GM21515 (cell line): ENCODE measurements at regions not wholly inside any gene's neighbourhood (a gene's known extent, or its start where the extent isn't known, plus 50 kb on each side); places are given as distances from the start of the nearest gene placed in this dataset.
"Not testable (repeated sequence)": the region's sequence is repeated elsewhere in the genome, so short reads cannot be mapped to it uniquely, and the experiment has no call there.

ENCODE experiments used
- ATAC-seq: cut with Tn5 transposase; IDR thresholded peaks from one replicate; pipeline ENCODE4 v1.9.1; 2021; ENCODE audit not compliant: unreplicated experiment

DNA sequence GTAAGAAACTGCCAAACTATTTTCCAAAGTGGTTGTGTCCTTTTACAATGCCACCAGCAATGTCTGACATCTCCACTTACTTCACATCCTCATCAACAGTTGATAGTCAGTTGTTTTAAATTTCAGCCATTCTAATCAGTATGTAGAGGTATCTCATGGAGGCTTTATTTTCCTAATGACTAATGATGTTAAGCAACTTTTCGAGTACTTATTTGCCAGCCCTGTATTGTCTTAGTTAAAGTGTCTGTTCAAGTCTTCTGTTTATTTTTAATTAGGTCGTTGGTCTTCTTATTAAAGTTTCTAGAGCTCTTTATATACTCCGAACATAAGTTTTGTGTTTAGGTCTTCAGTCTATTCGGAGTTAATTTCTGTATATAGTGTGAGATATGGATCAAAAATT, 54.9 kb upstream of the NBPF12 start:
- ATAC-seq = not testable (repeated sequence)

DNA sequence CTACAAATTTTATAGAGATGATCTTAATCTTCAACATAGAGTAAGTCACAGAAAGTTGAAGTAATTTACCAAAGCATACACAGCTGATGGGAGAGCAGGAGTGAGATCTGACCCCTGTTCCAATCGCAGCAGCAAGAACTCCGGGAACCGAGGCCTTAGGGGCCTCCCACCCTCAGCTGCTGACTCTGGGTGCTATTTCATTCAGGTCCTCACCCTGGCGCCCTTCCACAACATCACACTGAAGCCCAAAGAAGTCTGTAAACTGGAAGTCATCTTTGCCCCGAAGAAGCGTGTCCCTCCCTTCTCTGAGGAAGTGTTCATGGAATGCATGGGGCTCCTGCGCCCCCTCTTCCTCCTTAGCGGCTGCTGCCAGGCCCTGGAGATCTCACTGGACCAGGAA, 57.0 kb upstream of the NBPF12 start:
- ATAC-seq = not testable (repeated sequence)

DNA sequence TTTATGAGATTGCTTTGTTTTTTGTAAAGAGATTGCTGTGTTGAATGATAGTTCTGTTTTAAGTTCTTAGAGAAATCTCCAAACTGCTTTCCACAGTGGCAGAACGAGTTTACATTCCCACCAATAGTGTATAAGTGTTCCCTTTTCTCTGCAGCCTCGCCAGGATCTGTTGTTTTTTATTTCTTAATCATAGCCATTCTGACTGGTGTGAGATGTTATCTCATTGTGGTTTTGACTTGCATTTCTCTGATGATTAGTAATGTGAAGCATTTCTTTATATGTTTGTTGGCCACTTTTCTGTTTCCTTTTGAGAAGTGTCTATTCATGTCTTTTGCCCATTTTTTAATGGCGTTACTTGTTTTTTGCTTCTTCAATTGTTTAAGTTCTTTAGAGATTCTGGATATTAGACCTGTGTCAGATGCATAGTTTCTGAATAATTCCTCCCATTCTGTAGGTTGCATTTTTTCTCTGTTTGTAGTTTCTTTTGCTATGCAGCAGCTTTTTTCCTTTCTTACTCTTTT, 74.3 kb upstream of the NBPF12 start:
- ATAC-seq = not testable (repeated sequence)

DNA sequence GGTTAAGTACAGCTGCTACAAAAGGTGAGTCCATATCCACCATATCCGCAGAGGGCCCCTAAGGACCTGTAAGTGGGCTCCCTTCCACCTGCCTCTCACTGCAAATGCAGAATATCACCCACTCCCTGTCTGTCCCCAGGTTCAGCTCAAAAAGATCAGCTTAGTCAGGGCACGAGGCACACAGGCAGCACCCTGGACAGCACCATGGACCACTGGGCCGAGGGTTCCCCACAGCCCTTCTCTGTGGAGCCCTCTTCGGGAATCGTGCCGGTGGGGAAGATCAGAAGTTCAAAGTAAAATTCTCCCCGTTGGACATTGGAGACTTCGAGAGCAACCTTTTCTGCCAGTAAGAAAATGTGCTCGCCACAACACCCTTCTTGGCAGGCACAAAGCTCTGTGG, 85.0 kb upstream of the NBPF12 start:
- not testable (repeated sequence) for ATAC-seq

DNA sequence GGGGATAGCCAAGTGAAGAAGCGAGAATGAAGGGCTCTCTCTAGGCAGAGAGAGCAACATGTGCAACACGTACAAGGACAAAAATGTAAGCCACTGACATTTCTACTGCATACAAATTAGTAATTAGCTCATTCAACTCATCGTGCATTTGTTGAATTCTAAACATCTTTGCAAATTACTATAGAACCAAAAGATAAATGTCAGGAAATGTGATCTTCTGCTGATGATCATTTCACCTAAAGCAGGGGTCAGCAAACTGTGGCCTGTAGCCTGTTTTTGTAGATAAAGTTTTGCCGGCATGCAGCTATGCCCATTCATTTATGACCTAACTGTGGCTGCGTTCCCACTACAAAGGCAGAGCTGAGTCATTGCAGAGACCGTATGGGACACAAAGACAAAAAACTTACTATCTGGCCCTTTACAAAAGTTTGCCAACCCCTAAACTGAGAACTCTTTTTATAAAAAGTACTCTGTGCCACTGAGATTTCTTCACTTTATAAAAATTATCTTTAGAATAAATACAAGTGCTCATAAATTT, 87.7 kb upstream of the NBPF12 start:
- not testable (repeated sequence) for ATAC-seq

DNA sequence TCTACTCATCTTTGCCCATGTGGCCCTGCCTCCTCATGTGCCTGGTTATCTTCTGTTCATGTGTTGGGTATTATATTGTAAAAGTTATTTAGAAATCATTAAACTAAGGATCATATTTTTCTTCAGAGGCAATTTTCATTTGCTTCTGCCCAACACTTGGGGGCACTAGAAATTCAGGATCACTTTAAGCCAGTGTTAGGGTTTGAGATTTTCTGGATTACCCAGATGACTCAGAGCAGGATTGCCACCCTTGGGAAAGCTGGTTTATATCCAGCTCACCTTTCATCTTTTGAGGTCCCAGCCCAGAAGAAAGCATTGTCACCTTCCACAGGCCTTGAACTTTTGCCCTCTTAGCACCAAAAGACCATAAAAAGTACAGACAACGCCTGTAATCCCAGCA, 99.4 kb upstream of the NBPF12 start:
- not testable (repeated sequence) for ATAC-seq

DNA sequence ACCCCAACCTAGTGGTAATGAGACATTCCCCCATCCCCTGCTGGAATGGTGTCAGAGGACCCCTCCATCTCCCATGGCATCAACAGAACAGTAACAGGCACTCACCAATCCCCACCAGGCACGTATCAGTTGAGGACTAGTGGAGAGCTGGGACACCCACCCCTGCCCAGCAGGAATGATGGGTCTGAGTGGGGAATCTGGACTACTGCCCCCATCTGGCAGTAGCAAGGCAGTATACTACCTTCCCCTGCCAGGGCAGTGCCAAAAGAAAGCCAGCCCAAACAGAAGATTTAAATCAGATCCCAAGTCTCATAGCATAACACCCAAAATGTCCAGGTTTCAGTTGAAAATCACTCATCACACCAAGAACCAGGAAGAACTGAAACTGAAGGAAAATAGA, 111.2 kb upstream of the NBPF12 start:
- ATAC-seq = not testable (repeated sequence)

DNA sequence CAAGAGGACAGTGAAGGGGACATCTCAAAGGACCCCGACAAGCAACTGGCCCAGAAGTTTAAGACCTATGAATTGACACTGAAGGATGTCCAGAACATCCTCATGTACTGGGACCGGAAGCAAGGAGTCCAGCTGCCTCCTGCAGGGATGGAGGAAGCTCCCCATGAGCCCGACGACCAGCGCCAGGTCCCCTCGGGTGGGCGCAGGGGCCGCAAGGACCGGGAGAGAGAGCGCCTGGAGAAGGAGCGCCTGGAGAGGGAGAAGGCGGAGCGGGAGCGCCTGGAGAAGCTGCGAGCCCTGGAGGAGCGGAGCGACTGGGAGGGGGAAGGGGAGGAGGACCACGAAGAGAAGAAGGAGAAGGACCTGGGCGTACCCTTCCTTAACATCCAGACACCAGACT, 143.9 kb upstream of the NBPF12 start:
- ATAC-seq = not testable (repeated sequence)

DNA sequence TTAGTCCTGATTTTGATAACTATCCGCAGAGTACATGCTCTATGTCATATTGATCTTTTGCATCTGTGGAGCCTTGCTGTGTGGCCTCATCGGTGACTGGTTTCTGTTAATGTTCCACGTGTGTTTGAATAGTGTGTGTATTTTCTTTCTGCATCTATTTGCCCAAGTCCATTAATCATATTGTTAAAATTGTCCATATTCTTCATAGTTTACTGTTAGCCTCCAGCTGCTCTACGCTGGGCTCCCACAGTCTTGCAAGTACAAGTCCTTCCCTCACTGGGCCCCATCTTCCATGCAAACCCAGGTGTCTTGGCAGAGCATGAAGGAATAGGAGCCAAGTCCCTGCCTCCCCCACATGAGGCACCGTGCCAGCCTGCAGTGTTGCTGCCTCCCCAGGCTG, 145.4 kb upstream of the NBPF12 start:
- not testable (repeated sequence) for ATAC-seq

DNA sequence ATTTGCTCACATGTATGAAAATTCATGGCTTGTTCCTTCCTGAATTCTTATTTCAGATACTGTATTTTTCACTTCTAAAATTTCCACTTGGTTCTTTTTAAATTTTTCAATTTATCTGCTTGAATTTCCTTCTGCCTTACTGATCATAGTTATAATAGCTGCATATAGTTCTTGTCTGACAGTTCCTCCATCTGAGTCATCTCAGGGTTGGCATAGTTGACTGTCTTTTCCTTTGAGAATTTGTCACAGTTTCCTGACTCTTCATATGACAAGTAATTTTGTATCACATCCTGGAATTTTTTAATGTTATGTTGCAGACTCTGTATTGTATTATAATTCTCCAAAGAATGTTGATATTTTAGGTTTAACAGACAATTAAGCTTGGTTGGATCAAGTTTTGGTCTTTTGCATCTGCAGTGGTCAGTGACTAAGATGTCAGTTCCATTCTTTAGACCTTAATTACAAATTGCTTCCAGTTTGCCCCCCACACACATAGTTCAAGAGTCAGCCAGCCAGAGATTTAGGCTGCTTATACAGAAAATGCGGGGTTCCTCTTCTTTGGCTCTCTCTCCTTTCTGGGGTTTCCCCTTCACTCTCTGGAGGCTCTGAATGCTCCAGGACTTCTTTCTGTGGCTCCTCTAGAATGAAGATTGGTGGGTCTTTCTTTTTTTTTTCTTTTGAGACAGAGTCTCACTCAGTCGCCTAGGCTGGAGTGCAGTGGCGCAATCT, 153.7 kb upstream of the NBPF12 start:
- not testable (repeated sequence) for ATAC-seq

DNA sequence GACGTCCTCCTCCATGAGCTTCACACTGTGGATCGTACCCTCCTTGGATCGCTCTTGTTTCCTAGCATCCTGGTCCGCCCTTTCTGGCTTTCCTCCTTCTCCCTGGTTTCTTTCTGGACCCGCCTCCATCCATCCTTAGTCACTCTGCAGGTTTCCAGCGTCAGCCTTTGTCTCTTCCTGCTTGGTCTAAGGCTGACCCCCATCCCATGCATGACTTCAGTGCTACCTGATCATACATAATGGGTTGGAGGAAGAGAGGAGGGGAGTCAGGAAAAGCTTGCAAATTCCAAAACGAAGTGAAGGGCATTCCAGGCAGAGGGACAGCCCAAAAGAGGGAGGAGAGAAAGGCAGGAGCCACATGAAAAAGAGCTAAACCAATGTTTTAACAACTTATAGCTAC, 156.9 kb upstream of the NBPF12 start:
- not testable (repeated sequence) for ATAC-seq

DNA sequence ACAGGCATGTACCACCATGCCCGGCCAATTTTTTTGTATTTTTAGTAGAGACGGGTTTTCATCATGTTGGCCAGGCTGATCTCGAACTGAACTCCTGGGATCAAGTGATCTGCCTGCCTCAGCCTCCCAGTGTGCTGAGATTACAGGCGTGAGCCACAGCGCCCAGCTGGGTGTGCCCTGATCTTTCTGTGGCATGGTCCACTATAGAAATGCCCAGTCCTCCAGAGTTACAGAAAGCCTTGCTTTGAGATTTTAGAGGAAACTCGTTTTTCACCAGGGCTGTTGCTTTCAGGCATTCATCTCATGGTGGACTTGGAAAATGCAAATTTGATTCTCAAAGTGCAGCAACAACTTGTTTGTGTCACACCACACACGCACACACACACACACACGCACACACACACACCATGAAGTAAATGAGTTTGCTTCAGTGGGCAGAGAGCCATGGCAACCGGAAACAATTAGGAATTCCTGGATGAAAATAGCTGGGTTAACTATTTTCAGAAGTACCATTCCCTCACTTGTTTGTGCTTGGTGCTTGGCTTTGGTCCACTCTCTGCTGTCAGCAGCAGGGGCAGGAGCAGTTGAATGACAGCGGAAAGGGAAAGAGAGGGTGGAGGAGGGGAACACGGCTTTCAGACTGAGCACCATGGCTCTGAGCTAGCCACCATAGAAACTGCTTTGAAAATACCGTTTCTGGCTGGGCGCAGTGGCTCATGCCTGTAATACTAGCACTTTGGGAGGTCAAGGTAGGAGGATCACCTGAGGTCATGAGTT, 160.1 kb upstream of the NBPF12 start:
- not testable (repeated sequence) for ATAC-seq

DNA sequence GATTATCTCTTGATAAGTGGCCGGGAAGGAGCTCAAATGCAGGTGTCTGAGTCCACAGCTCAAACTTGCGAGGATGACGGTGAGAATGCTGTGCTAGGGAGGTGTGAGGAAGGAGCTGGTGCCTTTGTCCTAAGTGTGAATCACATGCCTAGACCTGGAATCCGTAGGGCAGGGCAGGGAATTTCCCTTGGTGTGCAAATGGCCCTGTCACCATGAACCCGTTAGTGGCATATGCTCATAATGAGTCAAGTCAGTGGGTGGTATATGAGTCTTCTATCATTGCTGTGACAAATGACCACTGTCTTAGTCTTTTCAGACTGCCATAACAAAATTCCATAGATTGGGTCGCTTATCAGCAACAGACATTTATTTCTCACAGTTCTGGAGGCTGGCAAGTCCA, 163.1 kb upstream of the NBPF12 start:
- ATAC-seq = not testable (repeated sequence)

DNA sequence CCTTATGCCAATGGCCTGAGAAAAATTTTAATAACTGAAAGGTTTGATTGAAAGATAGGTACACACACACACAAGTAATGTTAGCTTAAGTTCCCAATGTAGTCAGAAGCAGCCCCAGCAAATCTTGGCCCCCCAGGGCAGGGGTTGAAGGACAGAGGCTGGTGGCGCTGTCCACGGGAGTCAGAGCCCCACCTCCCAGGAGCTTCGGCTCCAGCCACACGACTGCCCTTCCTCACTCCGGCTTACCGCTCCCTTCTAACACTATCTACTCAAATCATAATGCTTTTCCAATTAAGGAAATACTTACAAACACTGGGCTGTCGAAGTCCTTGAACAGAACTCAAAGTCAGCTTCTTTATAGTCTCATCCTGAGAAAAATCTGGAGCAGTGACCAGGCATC, 163.9 kb upstream of the NBPF12 start:
- ATAC-seq = not testable (repeated sequence)

DNA sequence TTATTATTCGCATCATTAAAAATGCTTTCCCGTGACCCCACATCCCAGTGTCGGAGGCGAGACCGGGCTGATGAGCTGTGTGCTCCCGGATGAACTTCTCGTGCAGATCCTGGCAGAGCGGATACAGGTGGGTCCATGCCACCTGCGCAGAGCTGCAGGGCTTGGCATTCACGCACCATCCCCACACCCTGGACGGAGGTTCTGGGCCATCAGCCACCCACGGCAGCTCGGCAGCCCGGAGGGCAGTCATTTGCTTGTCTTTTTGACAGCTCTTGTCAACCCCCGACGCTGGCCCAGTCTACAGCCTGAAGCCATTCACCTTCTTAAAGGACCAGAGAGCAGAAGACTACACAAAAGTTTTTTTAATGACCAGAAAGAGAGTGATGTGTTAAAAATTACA, 166.7 kb upstream of the NBPF12 start:
- not testable (repeated sequence) for ATAC-seq

DNA sequence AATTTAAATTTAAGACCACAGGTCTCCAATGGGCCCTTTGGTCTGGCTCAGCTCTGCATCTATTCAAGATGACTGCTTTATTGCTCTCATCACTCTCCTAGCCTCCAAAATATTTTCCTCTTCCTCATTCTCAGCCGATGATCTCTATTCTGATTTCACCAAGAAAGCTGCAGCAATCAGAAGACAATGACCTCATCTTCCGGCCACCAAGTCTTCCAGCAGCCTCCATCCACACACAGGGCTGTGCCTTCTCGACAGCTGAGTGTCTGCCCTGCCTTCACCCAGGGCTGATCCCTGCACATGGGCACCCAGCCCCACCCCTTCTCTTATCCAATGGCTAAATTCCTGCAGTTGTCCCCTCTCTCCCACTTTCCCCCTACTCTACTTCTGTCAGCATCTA, 167.1 kb upstream of the NBPF12 start:
- not testable (repeated sequence) for ATAC-seq

DNA sequence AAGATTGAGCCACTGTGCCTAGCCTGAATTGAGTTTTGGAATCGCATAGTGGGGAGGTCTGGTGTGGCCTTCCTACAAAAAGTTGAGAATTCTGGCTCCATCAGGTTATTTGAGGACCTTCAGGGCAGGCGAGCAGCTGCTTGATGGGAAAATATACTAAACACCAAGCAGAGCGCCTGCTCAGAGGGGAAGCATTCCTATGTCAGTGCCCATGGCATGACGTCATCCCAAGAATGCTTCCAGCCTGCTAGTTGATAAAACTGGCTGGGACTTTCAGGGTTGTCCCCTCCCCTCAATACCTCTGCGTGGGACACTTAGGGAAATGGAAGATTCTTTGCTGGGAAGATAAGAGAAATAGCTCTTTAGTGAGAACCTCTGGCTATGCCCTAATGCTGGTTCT, 174.9 kb upstream of the NBPF12 start:
- not testable (repeated sequence) for ATAC-seq

DNA sequence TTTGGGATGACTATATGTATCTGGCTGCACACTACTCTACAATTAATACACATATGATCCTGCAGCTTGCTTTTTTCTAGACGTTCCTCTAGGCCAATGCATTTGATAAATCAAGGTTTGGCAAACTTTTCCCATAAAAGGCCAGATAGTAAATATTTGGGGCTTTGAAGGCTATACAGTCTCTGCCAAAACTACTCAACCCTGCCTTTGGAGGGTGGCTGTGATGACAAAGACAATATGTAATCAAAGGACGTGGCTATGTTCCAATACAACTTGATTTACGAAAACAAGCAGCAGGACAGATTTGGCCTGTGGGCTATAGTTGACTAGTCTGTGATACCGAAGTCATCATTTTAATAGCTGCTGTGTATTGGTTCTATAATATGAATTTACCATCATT, 181.3 kb upstream of the NBPF12 start:
- ATAC-seq = not testable (repeated sequence)

DNA sequence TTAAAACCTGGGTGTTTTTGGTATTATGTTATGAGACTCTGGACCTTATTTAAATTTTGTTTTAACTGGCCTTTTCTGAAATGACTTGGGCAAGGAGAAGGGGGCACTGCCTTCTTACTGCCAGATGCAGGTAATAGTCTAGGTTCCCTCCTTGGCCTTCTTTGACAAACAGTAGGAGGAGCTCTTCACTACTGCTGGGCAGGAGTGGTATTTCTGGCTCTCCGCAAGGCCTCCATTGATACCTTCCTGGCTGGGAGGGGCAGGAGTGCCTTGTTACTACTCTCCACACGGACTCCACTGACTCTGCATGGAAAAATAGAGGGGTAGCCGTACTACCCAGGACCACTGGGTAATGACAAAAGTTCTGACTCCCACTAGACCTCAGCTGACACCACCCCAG, 189.4 kb upstream of the NBPF12 start:
- not testable (repeated sequence) for ATAC-seq

DNA sequence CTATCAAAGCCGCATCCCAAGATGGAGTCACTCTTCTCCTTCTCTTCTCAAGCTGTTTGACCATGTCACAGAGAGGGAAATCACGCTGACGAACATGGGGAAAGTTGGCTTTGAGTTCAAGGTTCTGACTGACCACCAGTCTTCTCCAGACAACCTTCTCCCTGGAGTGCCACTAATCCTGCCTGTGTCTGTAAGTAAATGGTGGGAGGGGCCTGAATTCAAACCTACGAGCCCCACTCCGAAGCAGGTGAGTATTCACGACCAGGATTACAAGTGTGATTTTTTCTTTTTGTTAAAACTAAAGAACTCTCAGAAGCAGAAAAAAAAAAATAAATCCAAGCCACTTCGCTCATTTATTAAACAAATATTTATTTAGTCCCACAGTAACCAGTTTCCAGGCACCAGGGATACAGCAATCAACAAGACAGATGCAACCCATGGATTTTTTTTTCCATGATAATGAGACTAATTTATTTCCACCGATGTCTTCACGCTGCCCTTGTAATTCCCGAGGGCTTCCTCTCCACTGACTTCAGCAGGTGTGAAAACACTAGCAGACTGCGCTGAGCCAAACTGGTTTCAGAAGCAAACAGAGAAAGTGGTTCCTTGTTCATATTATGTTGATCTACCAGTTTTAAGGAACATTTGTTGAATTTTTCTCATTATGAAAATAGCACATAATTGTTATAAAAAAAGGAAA, 206.0 kb upstream of the NBPF12 start:
- ATAC-seq = not testable (repeated sequence)
